ENCODE measurements at regions not wholly inside any gene's neighbourhood (a gene's known extent, or its start where the extent isn't known, plus 50 kb on each side); places are given as distances from the start of the nearest gene placed in this dataset.
"Not testable (repeated sequence)": the region's sequence is repeated elsewhere in the genome, so short reads cannot be mapped to it uniquely, and the experiment has no call there.

- DNase-seq: no peak
Measured at GRCh38 chr10:117754770-117755658, 212.5 kb downstream of the EMX2 start.

- DNase-seq: no peak
Measured at GRCh38 chr10:117755659-117756014, 213.1 kb downstream of the EMX2 start.

- DNase-seq: no peak
Measured at GRCh38 chr10:117757086-117757720, 214.7 kb downstream of the EMX2 start.

GRCh38 chr10:117759266-117759665 is 216.7 kb downstream of the EMX2 start:
- no peak for DNase-seq

GRCh38 chr10:117761695-117762094 is 219.1 kb downstream of the EMX2 start:
- DNase-seq: peak; percentile 19

- no peak for DNase-seq
Measured at GRCh38 chr10:117762126-117762818, 219.7 kb downstream of the EMX2 start.

GRCh38 chr10:117762819-117763172 is 220.2 kb downstream of the EMX2 start:
- DNase-seq: peak; percentile 85

- no peak for DNase-seq
Measured at GRCh38 chr10:117763528-117763927, 221.0 kb downstream of the EMX2 start.

GRCh38 chr10:117768333-117769042 is 225.9 kb downstream of the EMX2 start:
- DNase-seq: peak; percentile 28

- no peak for DNase-seq
Measured at GRCh38 chr10:117775526-117775925, 233.0 kb downstream of the EMX2 start.

- DNase-seq: not testable (repeated sequence)
Measured at GRCh38 chr10:117777222-117777621, 234.7 kb downstream of the EMX2 start.

GRCh38 chr10:117778241-117778640 is 235.7 kb downstream of the EMX2 start:
- DNase-seq: no peak

- DNase-seq: no peak
Measured at GRCh38 chr10:117780411-117780810, 237.9 kb downstream of the EMX2 start.

- no peak for DNase-seq
Measured at GRCh38 chr10:117781216-117781831, 238.8 kb downstream of the EMX2 start.

GRCh38 chr10:117782276-117782675 is 239.7 kb downstream of the EMX2 start:
- DNase-seq: no peak

GRCh38 chr10:117783698-117784395 is 241.3 kb downstream of the EMX2 start:
- DNase-seq: no peak

- no peak for DNase-seq
Measured at GRCh38 chr10:117784776-117785175, 242.2 kb downstream of the EMX2 start.

- DNase-seq: no peak
Measured at GRCh38 chr10:117788911-117789310, 246.4 kb downstream of the EMX2 start.

GRCh38 chr10:117790179-117790578 is 247.6 kb downstream of the EMX2 start:
- DNase-seq: no peak

- DNase-seq: no peak
Measured at GRCh38 chr10:117790621-117791020, 248.1 kb downstream of the EMX2 start.

GRCh38 chr10:117792214-117792613 is 249.7 kb downstream of the EMX2 start:
- DNase-seq: no peak

GRCh38 chr10:117796130-117796745 is 250.5 kb downstream of the RAB11FIP2 start:
- DNase-seq: no peak

All from fibroblast of skin of right biceps (primary cell).